Osteocyte (in vitro differentiated cells): ENCODE measurements at regions not wholly inside any gene's neighbourhood (a gene's known extent, or its start where the extent isn't known, plus 50 kb on each side); places are given as distances from the start of the nearest gene placed in this dataset.

Experiments
- DNase-seq: peaks from one replicate; pipeline ENCODE4 v3.0.0; 2021; ENCODE audit warnings: mixed read lengths; ENCODE audit not compliant: unreplicated experiment; ENCODE audit errors: extremely low spot score
- H3K27ac Mint-ChIP-seq: one replicate; pipeline ENCODE4 v1.8.0; 2021; ENCODE audit warnings: mild to moderate bottlenecking, mixed read lengths; ENCODE audit not compliant: unreplicated experiment
- H3K27me3 Mint-ChIP-seq: one replicate; pipeline ENCODE4 v1.8.0; 2021; ENCODE audit warnings: mixed read lengths; ENCODE audit not compliant: unreplicated experiment
- H3K36me3 Mint-ChIP-seq: one replicate; pipeline ENCODE4 v1.8.0; 2021; ENCODE audit warnings: mixed read lengths; ENCODE audit not compliant: unreplicated experiment
- H3K4me1 Mint-ChIP-seq: one replicate; pipeline ENCODE4 v1.8.0; 2021; ENCODE audit warnings: mixed read lengths; ENCODE audit not compliant: unreplicated experiment
- H3K4me3 Mint-ChIP-seq: one replicate; pipeline ENCODE4 v1.8.0; 2021; ENCODE audit warnings: mild to moderate bottlenecking, moderate library complexity, mixed read lengths; ENCODE audit not compliant: unreplicated experiment
- H3K9me3 Mint-ChIP-seq: one replicate; pipeline ENCODE4 v1.8.0; 2021; ENCODE audit warnings: mixed read lengths; ENCODE audit not compliant: unreplicated experiment
- CTCF ChIP-seq: fragments of 200-600 bp; sonication (generic); IDR thresholded peaks from 2 replicates; pipeline ENCODE4 v1.5.0; 2021; ENCODE audit warnings: antibody characterized with exemption, mild to moderate bottlenecking, moderate library complexity

- H3K36me3 Mint-ChIP-seq, result no peaks in the 10 kb centered on the region
- H3K27ac Mint-ChIP-seq, result no peak overlapping the region
- H3K4me3 Mint-ChIP-seq, result no peak overlapping the region
- no peaks in the 10 kb centered on the region for H3K4me1 Mint-ChIP-seq
- no peak for TF ChIP-seq CTCF
- peaks cover 31% of the 10 kb centered on the region for H3K27me3 Mint-ChIP-seq
- H3K9me3 Mint-ChIP-seq, result peaks cover 15% of the 10 kb centered on the region
- no peak for DNase-seq
Measured at GRCh38 chr3:176896165-176896564, 301.1 kb downstream of the TBL1XR1 start.

- H3K27ac Mint-ChIP-seq, result no peak overlapping the region
- H3K27me3 Mint-ChIP-seq, result peaks cover 24% of the 10 kb centered on the region
- peaks cover 33% of the 10 kb centered on the region for H3K9me3 Mint-ChIP-seq
- H3K4me1 Mint-ChIP-seq, result no peaks in the 10 kb centered on the region
- DNase-seq, result no peak
- no peak overlapping the region for H3K4me3 Mint-ChIP-seq
- TF ChIP-seq CTCF, result no peak
- peaks cover 6% of the 10 kb centered on the region for H3K36me3 Mint-ChIP-seq
Measured at GRCh38 chr3:176879710-176880109, 317.6 kb downstream of the TBL1XR1 start.

GRCh38 chr3:176873261-176873660 lies 324.0 kb downstream of the TBL1XR1 start:
- Mint-ChIP-seq H3K27me3 (no peaks in the 10 kb centered on the region), H3K27ac (no peak overlapping the region), H3K9me3 (peaks cover 2% of the 10 kb centered on the region), H3K4me1 (peaks cover 6% of the 10 kb centered on the region), H3K36me3 (no peaks in the 10 kb centered on the region), H3K4me3 (no peak overlapping the region)
- no peak for DNase-seq
- no peak for TF ChIP-seq CTCF

GRCh38 chr3:176872771-176873209 lies 324.5 kb downstream of the TBL1XR1 start:
- no peaks in the 10 kb centered on the region for H3K27me3 Mint-ChIP-seq
- H3K9me3 Mint-ChIP-seq, result peaks cover 2% of the 10 kb centered on the region
- no peak overlapping the region for H3K27ac Mint-ChIP-seq
- H3K4me3 Mint-ChIP-seq, result no peak overlapping the region
- H3K36me3 Mint-ChIP-seq, result no peaks in the 10 kb centered on the region
- TF ChIP-seq CTCF, result peak; percentile 77
- H3K4me1 Mint-ChIP-seq, result peaks cover 6% of the 10 kb centered on the region
- DNase-seq, result no peak

- DNase-seq, result no peak
Measured at GRCh38 chr3:176870451-176870850, 326.8 kb downstream of the TBL1XR1 start.

More at GRCh38 chr3:176870451-176870850, 326.8 kb downstream of the TBL1XR1 start:
- Mint-ChIP-seq H3K36me3 (no peaks in the 10 kb centered on the region), H3K4me1 (peaks cover 6% of the 10 kb centered on the region), H3K9me3 (no peaks in the 10 kb centered on the region), H3K27ac (no peak overlapping the region), H3K4me3 (no peak overlapping the region), H3K27me3 (no peaks in the 10 kb centered on the region)
- no peak for TF ChIP-seq CTCF
